ENCODE measurements at regions not wholly inside any gene's neighbourhood (a gene's known extent, or its start where the extent isn't known, plus 50 kb on each side); places are given as distances from the start of the nearest gene placed in this dataset.

- H3K27me3 Mint-ChIP-seq (ENCODE audit: insufficient read depth, low read depth, poor library complexity), result no peaks in the 10 kb centered on the region
- no peaks in the 10 kb centered on the region; the same call in 2 of the 3 replicates for H3K4me1 Mint-ChIP-seq
- TF ChIP-seq NANOG (IDR thresholded peaks at IDR 0.05; ENCODE audit: borderline replicate concordance) (no peak), JUNB (IDR thresholded peaks at IDR 0.05; ENCODE audit: unreplicated experiment) (no peak), REST (IDR thresholded peaks at IDR 0.05; ENCODE audit: unreplicated experiment) (peak; percentile 64), CREB1 (CRISPR knock-in tag; IDR thresholded peaks at IDR 0.05; ENCODE audit: low read depth) (no peak), STAT1 (IDR thresholded peaks at IDR 0.05; ENCODE audit: unreplicated experiment) (no peak), EZH2 (IDR thresholded peaks at IDR 0.05; ENCODE audit: low read depth, unreplicated experiment) (no peak), EZH2phosphoT487 (IDR thresholded peaks at IDR 0.05; ENCODE audit: unreplicated experiment) (no peak), ZNF331 (CRISPR knock-in tag; IDR thresholded peaks at IDR 0.05; ENCODE audit: low read depth) (no peak)
- TF ChIP-seq, protein P1, sequence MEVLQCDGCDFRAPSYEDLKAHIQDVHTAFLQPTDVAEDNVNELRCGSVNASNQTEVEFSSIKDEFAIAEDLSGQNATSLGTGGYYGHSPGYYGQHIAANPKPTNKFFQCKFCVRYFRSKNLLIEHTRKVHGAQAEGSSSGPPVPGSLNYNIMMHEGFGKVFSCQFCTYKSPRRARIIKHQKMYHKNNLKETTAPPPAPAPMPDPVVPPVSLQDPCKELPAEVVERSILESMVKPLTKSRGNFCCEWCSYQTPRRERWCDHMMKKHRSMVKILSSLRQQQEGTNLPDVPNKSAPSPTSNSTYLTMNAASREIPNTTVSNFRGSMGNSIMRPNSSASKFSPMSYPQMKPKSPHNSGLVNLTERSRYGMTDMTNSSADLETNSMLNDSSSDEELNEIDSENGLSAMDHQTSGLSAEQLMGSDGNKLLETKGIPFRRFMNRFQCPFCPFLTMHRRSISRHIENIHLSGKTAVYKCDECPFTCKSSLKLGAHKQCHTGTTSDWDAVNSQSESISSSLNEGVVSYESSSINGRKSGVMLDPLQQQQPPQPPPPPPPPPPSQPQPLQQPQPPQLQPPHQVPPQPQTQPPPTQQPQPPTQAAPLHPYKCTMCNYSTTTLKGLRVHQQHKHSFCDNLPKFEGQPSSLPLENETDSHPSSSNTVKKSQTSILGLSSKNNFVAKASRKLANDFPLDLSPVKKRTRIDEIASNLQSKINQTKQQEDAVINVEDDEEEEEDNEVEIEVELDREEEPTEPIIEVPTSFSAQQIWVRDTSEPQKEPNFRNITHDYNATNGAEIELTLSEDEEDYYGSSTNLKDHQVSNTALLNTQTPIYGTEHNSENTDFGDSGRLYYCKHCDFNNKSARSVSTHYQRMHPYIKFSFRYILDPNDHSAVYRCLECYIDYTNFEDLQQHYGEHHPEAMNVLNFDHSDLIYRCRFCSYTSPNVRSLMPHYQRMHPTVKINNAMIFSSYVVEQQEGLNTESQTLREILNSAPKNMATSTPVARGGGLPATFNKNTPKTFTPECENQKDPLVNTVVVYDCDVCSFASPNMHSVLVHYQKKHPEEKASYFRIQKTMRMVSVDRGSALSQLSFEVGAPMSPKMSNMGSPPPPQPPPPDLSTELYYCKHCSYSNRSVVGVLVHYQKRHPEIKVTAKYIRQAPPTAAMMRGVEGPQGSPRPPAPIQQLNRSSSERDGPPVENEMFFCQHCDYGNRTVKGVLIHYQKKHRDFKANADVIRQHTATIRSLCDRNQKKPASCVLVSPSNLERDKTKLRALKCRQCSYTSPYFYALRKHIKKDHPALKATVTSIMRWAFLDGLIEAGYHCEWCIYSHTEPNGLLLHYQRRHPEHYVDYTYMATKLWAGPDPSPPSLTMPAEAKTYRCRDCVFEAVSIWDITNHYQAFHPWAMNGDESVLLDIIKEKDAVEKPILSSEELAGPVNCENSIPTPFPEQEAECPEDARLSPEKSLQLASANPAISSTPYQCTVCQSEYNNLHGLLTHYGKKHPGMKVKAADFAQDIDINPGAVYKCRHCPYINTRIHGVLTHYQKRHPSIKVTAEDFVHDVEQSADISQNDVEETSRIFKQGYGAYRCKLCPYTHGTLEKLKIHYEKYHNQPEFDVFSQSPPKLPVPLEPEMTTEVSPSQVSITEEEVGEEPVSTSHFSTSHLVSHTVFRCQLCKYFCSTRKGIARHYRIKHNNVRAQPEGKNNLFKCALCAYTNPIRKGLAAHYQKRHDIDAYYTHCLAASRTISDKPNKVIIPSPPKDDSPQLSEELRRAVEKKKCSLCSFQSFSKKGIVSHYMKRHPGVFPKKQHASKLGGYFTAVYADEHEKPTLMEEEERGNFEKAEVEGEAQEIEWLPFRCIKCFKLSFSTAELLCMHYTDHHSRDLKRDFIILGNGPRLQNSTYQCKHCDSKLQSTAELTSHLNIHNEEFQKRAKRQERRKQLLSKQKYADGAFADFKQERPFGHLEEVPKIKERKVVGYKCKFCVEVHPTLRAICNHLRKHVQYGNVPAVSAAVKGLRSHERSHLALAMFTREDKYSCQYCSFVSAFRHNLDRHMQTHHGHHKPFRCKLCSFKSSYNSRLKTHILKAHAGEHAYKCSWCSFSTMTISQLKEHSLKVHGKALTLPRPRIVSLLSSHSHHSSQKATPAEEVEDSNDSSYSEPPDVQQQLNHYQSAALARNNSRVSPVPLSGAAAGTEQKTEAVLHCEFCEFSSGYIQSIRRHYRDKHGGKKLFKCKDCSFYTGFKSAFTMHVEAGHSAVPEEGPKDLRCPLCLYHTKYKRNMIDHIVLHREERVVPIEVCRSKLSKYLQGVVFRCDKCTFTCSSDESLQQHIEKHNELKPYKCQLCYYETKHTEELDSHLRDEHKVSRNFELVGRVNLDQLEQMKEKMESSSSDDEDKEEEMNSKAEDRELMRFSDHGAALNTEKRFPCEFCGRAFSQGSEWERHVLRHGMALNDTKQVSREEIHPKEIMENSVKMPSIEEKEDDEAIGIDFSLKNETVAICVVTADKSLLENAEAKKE (CRISPR knock-in tag; IDR thresholded peaks at IDR 0.05), result no peak
- H3K79me2 ChIP-seq (replicated peaks; ENCODE audit: insufficient read depth), result no peaks in the 10 kb centered on the region
- DNase-seq (ENCODE audit: low spot score) (no peak), ATAC-seq (no peak)
- no peak overlapping the region for H3K4me2 ChIP-seq
- no peak overlapping the region for H2AFZ ChIP-seq
- no peaks in the 10 kb centered on the region for H4K20me1 ChIP-seq (replicated peaks; ENCODE audit: insufficient read depth)
- peaks cover 35% of the 10 kb centered on the region for H3K4me1 ChIP-seq (ENCODE audit: insufficient read depth)
- H3K4me3 Mint-ChIP-seq, result no peak overlapping the region
- no peak overlapping the region for H3K27ac ChIP-seq (ENCODE audit: low read depth)
- H3K36me3 Mint-ChIP-seq (ENCODE audit: low read depth), result peaks cover 14% of the 10 kb centered on the region; the same call in 2 of the 3 replicates
- no peaks in the 10 kb centered on the region for H3F3A ChIP-seq (replicated peaks; ENCODE audit: low read depth)
- peaks cover 86% of the 10 kb centered on the region for H3K9me3 Mint-ChIP-seq
- H3K9me2 ChIP-seq (ENCODE audit: insufficient read depth), result no peaks in the 10 kb centered on the region
- no peaks in the 10 kb centered on the region for H3K36me3 ChIP-seq (ENCODE audit: insufficient read depth)
- H3K4me3 ChIP-seq, result no peak overlapping the region
- H3K27me3 ChIP-seq (ENCODE audit: insufficient read depth), result no peaks in the 10 kb centered on the region
- no peak overlapping the region for H3K27ac Mint-ChIP-seq
Observed at GRCh38 chr14:82084813-82085212, 551.2 kb upstream of the SEL1L start.

Measured in GM23338 (cell line).